GM18505 (cell line): ENCODE measurements at regions not wholly inside any gene's neighbourhood (a gene's known extent, or its start where the extent isn't known, plus 50 kb on each side); places are given as distances from the start of the nearest gene placed in this dataset.
"Not testable (repeated sequence)": the region's sequence is repeated elsewhere in the genome, so short reads cannot be mapped to it uniquely, and the experiment has no call there.

Experiments used
- ATAC-seq: cut with Tn5 transposase; IDR thresholded peaks from one replicate; pipeline ENCODE4 v1.9.1; 2021; ENCODE audit not compliant: unreplicated experiment
- POLR2A ChIP-seq: IDR thresholded peaks from 4 replicates; pipeline ENCODE4 v1.6.1; 2011; ENCODE audit warnings: borderline replicate concordance; ENCODE audit not compliant: insufficient read depth, insufficient read length; ENCODE audit errors: extremely low read depth

DNA sequence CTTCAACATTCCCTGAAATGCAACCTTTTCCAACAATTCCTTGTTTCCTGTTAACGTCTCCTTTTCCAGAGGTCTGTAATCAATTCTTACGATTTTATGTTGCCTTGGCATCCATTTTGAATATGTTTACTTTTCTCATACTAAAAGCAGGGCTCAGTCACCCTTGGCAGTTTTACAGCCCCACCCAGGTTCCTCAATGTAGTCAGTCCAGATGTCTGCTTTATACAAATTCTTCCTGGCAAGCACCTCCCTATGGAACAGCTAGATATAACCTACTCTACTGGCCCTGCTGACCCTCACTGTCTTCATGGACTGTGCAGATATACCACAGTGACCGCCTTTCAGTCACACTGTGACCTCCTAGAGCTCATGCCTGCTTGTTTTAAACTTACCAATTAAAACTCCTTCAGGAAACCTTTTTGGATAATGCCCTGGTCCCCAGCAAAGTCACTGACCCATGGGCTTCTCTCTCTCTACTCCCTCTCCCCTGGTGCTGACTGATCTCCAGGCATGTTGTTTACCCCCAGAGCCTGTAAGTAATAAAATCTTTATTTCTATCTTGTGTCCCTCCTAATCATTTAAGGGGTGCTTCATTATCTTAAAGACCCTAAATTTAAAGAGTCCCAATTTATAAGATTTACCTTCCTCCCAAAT, 147.1 kb upstream of the STEAP1 start:
- TF ChIP-seq POLR2A = no peak
- no peak for ATAC-seq

- no peak for ATAC-seq
These were observed 146.4 kb upstream of the STEAP1 start for GRCh38 chr7:90007831-90008230.

GRCh38 chr7:90022213-90022612, 132.1 kb upstream of the STEAP1 start:
- TF ChIP-seq POLR2A = no peak
- no peak for ATAC-seq

More at GRCh38 chr7:90007831-90008230, 146.4 kb upstream of the STEAP1 start:
- no peak for TF ChIP-seq POLR2A

GRCh38 chr7:90025771-90026170, 128.5 kb upstream of the STEAP1 start:
- no peak for TF ChIP-seq POLR2A
- peak; percentile 86 for ATAC-seq

DNA sequence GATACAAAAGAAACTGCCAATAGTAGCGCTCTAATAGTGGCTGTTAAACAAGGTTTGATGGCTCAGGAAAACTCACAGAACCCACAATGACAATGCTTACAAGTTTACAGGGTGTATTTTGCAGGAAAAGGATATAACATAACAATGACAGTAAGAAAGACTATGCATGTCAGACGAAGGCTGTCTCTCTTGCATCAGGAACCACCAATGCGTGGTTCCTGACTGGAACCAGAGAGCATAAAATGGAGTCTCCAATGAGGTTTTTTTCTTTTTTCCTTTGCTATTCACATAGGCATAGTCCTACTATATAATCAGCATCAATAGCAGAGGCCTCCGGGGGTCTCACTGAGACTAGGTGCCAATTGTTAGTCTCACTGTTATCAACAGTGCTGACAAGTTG, 120.4 kb upstream of the STEAP1 start:
- TF ChIP-seq POLR2A = no peak
- no peak for ATAC-seq

- ATAC-seq = no peak
- TF ChIP-seq POLR2A = no peak
These were observed 101.2 kb upstream of the STEAP1 start for GRCh38 chr7:90053094-90053493.

DNA sequence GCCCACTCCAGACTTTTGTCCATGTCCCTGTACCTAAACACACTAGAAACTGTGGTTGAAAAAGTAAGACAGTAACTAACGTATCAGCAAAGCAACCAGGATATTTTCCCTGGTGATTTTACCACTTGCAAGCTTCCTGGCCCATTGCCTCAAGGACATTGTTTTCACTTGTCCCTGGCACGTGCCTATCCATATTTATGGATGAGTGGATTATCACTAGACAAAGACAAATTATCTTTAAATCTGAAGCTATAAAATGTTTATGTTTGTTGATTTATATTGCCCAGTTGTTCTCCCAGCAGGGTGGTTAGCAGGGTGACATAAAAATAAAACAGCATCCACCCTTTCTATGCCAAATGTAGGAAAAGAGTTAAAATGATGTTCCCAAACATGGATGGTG, 93.2 kb upstream of the STEAP1 start:
- no peak for ATAC-seq
- no peak for TF ChIP-seq POLR2A

GRCh38 chr7:90064370-90064769, 89.9 kb upstream of the STEAP1 start:
- ATAC-seq = no peak
- TF ChIP-seq POLR2A = no peak

- TF ChIP-seq POLR2A = no peak
- ATAC-seq = no peak
These were observed 87.1 kb upstream of the STEAP1 start for GRCh38 chr7:90067171-90067570.

- ATAC-seq = not testable (repeated sequence)
These were observed 84.0 kb upstream of the STEAP1 start for GRCh38 chr7:90070238-90070637.

DNA sequence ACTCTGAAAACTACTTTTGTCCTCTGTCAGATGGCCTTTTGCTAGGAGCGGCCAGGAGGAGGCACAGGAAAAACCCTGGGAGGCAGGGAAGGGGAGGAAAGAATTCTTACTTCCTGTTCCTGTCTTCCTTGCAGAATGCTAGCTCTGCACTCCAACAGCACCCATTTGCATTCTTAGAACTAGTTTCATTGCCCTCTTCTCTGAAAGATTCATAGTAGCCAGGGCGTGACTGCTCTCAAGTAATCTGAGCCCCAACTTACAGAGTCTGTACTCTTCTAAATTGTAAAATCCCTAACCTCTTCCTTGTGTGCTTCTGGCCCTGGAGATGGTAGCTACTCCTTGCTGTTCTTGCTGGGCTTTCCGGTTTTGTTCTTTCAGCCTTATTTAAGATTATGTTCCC, 75.3 kb upstream of the STEAP1 start:
- no peak for ATAC-seq
- TF ChIP-seq POLR2A = no peak

DNA sequence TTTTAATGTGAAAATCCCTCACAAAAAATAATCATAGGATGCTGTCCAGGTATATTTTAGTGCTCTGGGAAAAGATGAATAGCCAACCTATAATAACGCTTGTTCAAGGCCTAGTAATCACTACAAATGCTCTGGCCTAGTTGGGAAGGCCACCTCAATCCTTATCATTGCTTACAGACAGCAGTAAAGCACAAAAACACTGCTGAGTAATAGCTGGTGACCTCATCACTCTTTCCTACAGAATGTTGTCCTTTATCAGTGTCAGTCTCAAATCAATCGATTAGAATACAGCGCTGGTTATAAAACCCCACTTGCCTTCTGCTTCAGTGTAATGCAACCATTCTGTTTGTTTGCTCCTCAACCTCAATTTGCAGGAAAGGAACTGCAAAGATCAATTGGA, 72.6 kb upstream of the STEAP1 start:
- ATAC-seq = no peak
- no peak for TF ChIP-seq POLR2A

DNA sequence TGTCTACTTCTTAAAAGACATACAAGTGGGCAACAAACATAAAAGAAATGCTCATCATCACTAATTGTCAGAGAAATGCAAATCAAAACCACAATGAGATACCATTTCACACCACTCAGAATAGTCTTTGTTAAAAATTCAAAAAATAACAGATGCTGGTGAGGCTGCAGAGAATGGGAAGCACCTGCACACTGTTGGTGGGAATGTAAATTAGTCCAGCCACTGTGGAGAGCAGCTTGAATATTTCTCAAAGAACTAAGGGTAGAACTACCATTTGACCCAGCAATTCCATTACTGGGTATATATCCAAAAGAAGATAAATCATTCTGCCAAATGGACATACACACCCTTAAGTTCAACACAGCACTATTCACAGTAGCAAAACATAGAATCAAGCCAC, 61.8 kb upstream of the STEAP1 start:
- no peak for TF ChIP-seq POLR2A
- no peak for ATAC-seq

DNA sequence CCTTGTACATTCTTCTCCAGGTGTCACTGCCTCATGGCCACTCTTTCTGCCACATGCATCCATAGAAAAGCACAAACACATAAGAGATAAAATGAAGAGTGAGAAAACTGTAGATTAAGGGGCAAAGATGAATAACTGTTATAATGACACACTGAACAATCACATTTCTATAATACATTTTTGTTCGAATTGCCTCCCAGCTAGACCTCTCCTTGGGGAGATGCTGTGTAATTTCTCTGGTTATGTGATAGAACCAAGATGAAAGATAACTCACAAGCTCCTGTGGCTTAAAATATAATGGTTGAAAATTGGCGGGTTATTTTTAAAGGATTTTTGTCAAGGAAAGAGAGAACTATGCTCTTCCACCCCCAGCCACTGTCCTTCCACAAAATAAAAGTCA, 60.2 kb upstream of the STEAP1 start:
- ATAC-seq = no peak
- no peak for TF ChIP-seq POLR2A
